OCI-LY7 (cell line): ENCODE measurements at regions not wholly inside any gene's neighbourhood (a gene's known extent, or its start where the extent isn't known, plus 50 kb on each side); places are given as distances from the start of the nearest gene placed in this dataset. TPM values are rescaled to one million over a fixed set of nuclear protein-coding genes. Genes with fewer than 3 reads are reported as not detected.

Experiments used
- BruUV-seq: library from RNA; stranded (reverse); fragments of 400-500 nt; replicated peaks from 2 replicates; lab custom pipeline; 2021; lab: Mats Ljungman, UMichigan
- CTCF ChIA-PET: fragments of 300-600 bp; sonication (Branson Sonifier 250); formaldehyde crosslinking; loops from one replicate; lab custom pipeline; 2022; ENCODE audit warnings: antibody characterized with exemption; ENCODE audit not compliant: unreplicated experiment; lab: Charles Lee
- POLR2A ChIA-PET: fragments of 300-600 bp; sonication (Branson Sonifier 250); formaldehyde crosslinking; loops from one replicate; lab custom pipeline; 2022; ENCODE audit warnings: antibody characterized with exemption; lab: Charles Lee
- DNase-seq: peaks from one replicate; pipeline ENCODE4 v3.0.0-alpha.2; 2015; ENCODE audit warnings: low spot score
- H2AFZ ChIP-seq: fragments of 200-600 bp; sonication (generic), shearing (Covaris generic); 2 replicates; pipeline ENCODE4 v1.6.1; 2014; ENCODE audit warnings: mild to moderate bottlenecking, antibody characterized with exemption, low read length, moderate library complexity
- H3K27ac ChIP-seq: fragments of 200-600 bp; sonication (generic); 2 replicates; pipeline ENCODE4 v1.5.1; 2014; ENCODE audit warnings: mixed run types, low read depth, mild to moderate bottlenecking, moderate library complexity, low read length, inconsistent platforms; ENCODE audit not compliant: poor library complexity, severe bottlenecking
- H3K36me3 ChIP-seq: fragments of 200-600 bp; sonication (generic); 2 replicates; pipeline ENCODE4 v1.6.1; 2014; ENCODE audit warnings: mild to moderate bottlenecking, antibody characterized with exemption, low read length, moderate library complexity, mixed read lengths; ENCODE audit not compliant: insufficient read depth
- H3K4me1 ChIP-seq: fragments of 200-600 bp; sonication (generic); 2 replicates; pipeline ENCODE4 v1.5.1; 2014; ENCODE audit warnings: mild to moderate bottlenecking, low read length; ENCODE audit not compliant: insufficient read depth, poor library complexity, severe bottlenecking
- H3K4me2 ChIP-seq: fragments of 200-600 bp; sonication (generic); 2 replicates; pipeline ENCODE4 v1.6.1; 2014; ENCODE audit warnings: mild to moderate bottlenecking, low read length
- H3K4me3 ChIP-seq: fragments of 200-600 bp; sonication (generic); 2 replicates; pipeline ENCODE4 v1.5.1; 2014; ENCODE audit warnings: mild to moderate bottlenecking, low read depth, low read length; ENCODE audit not compliant: poor library complexity, severe bottlenecking
- H3K79me2 ChIP-seq: fragments of 200-600 bp; sonication (generic); 2 replicates; pipeline ENCODE4 v1.6.1; 2016; ENCODE audit warnings: low read depth, mild to moderate bottlenecking, low read length, moderate library complexity, mixed read lengths; ENCODE audit not compliant: insufficient read depth
- H3K9me2 ChIP-seq: fragments of 200-600 bp; sonication (generic); 2 replicates; pipeline ENCODE4 v1.6.1; 2016; ENCODE audit warnings: mild to moderate bottlenecking, low read length, mixed read lengths; ENCODE audit not compliant: insufficient read depth
- H3K9me3 ChIP-seq: fragments of 200-600 bp; sonication (generic); 2 replicates; pipeline ENCODE4 v1.6.1; 2014; ENCODE audit warnings: mild to moderate bottlenecking, mixed run types, low read length, mixed read lengths
- H4K20me1 ChIP-seq: fragments of 200-600 bp; sonication (generic); 2 replicates; pipeline ENCODE4 v1.6.1; 2014; ENCODE audit warnings: mild to moderate bottlenecking, antibody characterized with exemption, low read length, moderate library complexity, mixed read lengths; ENCODE audit not compliant: insufficient read depth
- CTCF ChIP-seq: fragments of 200-600 bp; sonication (generic); conservative IDR thresholded peaks from 2 replicates; pipeline ENCODE4 v1.5.1; 2014; ENCODE audit warnings: mild to moderate bottlenecking, antibody characterized with exemption, low read length, moderate library complexity, mixed read lengths
- EZH2phosphoT487 ChIP-seq: fragments of 200-600 bp; sonication (generic); IDR thresholded peaks from 2 replicates; pipeline ENCODE4 v1.6.1; 2018; ENCODE audit warnings: low read depth, borderline replicate concordance, mild to moderate bottlenecking, mixed run types, antibody characterized with exemption, low read length, moderate library complexity, mixed read lengths
- intact Hi-C: fragments of 100-400 bp; cut with micrococcal nuclease; formaldehyde crosslinking; loops from one replicate; pipeline ENCODE4 v1.10.0; 2022; ENCODE audit not compliant: unreplicated experiment
- small RNA-seq: library from RNA; depleted of rRNA; stranded (forward); fragments of <200 nt; gene quantifications from one replicate; pipeline ENCODE3, GENCODE V24; 2014

GRCh38 chr7:39898867-39899266 is 51.2 kb upstream of the CDK13 start:
- no peak overlapping the region for H3K4me2 ChIP-seq
- H3K9me2 ChIP-seq = no peaks in the 10 kb centered on the region
- H3K79me2 ChIP-seq = no peaks in the 10 kb centered on the region
- H4K20me1 ChIP-seq = no peaks in the 10 kb centered on the region
- no peak overlapping the region for H2AFZ ChIP-seq
- intact Hi-C loops = no loop called here
- no peak overlapping the region for H3K27ac ChIP-seq
- CTCF ChIA-PET = interaction anchor here (2.0 kb wide), 1 partner anchor 154 kb away, joined by 5 read pairs; no protein-coding TSS in a partner anchor
- POLR2A ChIA-PET = interaction anchor here (0.6 to 2.2 kb wide), 4 partner anchors 18 to 150 kb away, joined by 3 to 10 read pairs (median 6); no protein-coding TSS in a partner anchor
- no peak overlapping the region for H3K4me3 ChIP-seq
- no TSS peak for BruUV-seq
- no peaks in the 10 kb centered on the region for H3K9me3 ChIP-seq
- H3K4me1 ChIP-seq = no peaks in the 10 kb centered on the region
- no peaks in the 10 kb centered on the region for H3K36me3 ChIP-seq
- TF ChIP-seq CTCF (no peak), EZH2phosphoT487 (no peak)
- DNase-seq = no peak

Small RNA genes lying in the stretch of these regions (small RNA-seq; reads per million reads assigned to genes)
- gene RN7SL496P (not detected), gene RNU6-719P (not detected)
